Activated T-helper 17 cell treated with anti-CD3 and anti-CD28 coated beads, Interleukin-2, amount 50 U/mL, for 72 hours (primary cell): ENCODE measurements at regions not wholly inside any gene's neighbourhood (a gene's known extent, or its start where the extent isn't known, plus 50 kb on each side); places are given as distances from the start of the nearest gene placed in this dataset.
"Not testable (repeated sequence)": the region's sequence is repeated elsewhere in the genome, so short reads cannot be mapped to it uniquely, and the experiment has no call there.

Experiments used
- ATAC-seq: fragments of 150-1000 bp; cut with Tn5 transposase; replicated peaks from 2 replicates; pipeline ENCODE4 v1.10.0; 2021; ENCODE audit warnings: mild to moderate bottlenecking, moderate library complexity
- H3K27ac Mint-ChIP-seq: one replicate; pipeline ENCODE4 v1.8.0; 2022; ENCODE audit warnings: mixed read lengths
- H3K27me3 Mint-ChIP-seq: one replicate; pipeline ENCODE4 v1.8.0; 2022; ENCODE audit warnings: mixed read lengths
- H3K36me3 Mint-ChIP-seq: one replicate; pipeline ENCODE4 v1.8.0; 2022; ENCODE audit warnings: low read depth, mild to moderate bottlenecking, mixed read lengths
- H3K4me1 Mint-ChIP-seq: one replicate; pipeline ENCODE4 v1.8.0; 2022; ENCODE audit warnings: mixed read lengths
- H3K4me3 Mint-ChIP-seq: one replicate; pipeline ENCODE4 v1.8.0; 2022; ENCODE audit warnings: mild to moderate bottlenecking, mixed read lengths
- H3K9me3 Mint-ChIP-seq: one replicate; pipeline ENCODE4 v1.8.0; 2022; ENCODE audit warnings: mixed read lengths

GRCh38 chr4:107349266-107349665, 313.2 kb upstream of the DKK2 start:
- H3K27me3 Mint-ChIP-seq, result peaks cover 3% of the 10 kb centered on the region
- no peak for ATAC-seq
- H3K27ac Mint-ChIP-seq, result no peak overlapping the region
- no peaks in the 10 kb centered on the region for H3K9me3 Mint-ChIP-seq
- H3K4me1 Mint-ChIP-seq, result no peaks in the 10 kb centered on the region
- H3K36me3 Mint-ChIP-seq, result no peaks in the 10 kb centered on the region
- no peak overlapping the region for H3K4me3 Mint-ChIP-seq

GRCh38 chr4:107348188-107349050, 312.3 kb upstream of the DKK2 start:
- Mint-ChIP-seq H3K27ac (no peak overlapping the region), H3K36me3 (no peaks in the 10 kb centered on the region), H3K9me3 (no peaks in the 10 kb centered on the region), H3K4me3 (no peak overlapping the region), H3K27me3 (peaks cover 3% of the 10 kb centered on the region), H3K4me1 (no peaks in the 10 kb centered on the region)
- ATAC-seq, result no peak

- H3K27ac Mint-ChIP-seq, result no peak overlapping the region
- ATAC-seq, result no peak
- H3K4me1 Mint-ChIP-seq, result no peaks in the 10 kb centered on the region
- peaks cover 10% of the 10 kb centered on the region for H3K27me3 Mint-ChIP-seq
- H3K4me3 Mint-ChIP-seq, result no peak overlapping the region
- peaks cover 3% of the 10 kb centered on the region for H3K9me3 Mint-ChIP-seq
- H3K36me3 Mint-ChIP-seq, result no peaks in the 10 kb centered on the region
These were observed 297.4 kb upstream of the DKK2 start for GRCh38 chr4:107333518-107333917.

GRCh38 chr4:107332656-107333055, 296.5 kb upstream of the DKK2 start:
- H3K27ac Mint-ChIP-seq, H3K36me3 Mint-ChIP-seq, ATAC-seq, H3K4me3 Mint-ChIP-seq, H3K9me3 Mint-ChIP-seq, H3K4me1 Mint-ChIP-seq: not testable (repeated sequence)
- H3K27me3 Mint-ChIP-seq, result peaks cover 18% of the 10 kb centered on the region

GRCh38 chr4:107330916-107331315, 294.8 kb upstream of the DKK2 start:
- no peak overlapping the region for H3K27ac Mint-ChIP-seq
- H3K9me3 Mint-ChIP-seq, result peaks cover 7% of the 10 kb centered on the region
- no peaks in the 10 kb centered on the region for H3K36me3 Mint-ChIP-seq
- no peak for ATAC-seq
- peaks cover 18% of the 10 kb centered on the region for H3K27me3 Mint-ChIP-seq
- no peaks in the 10 kb centered on the region for H3K4me1 Mint-ChIP-seq
- no peak overlapping the region for H3K4me3 Mint-ChIP-seq

GRCh38 chr4:107319386-107319785, 283.3 kb upstream of the DKK2 start:
- no peak overlapping the region for H3K4me3 Mint-ChIP-seq
- no peaks in the 10 kb centered on the region for H3K4me1 Mint-ChIP-seq
- no peak overlapping the region for H3K27ac Mint-ChIP-seq
- H3K27me3 Mint-ChIP-seq, result peaks cover 13% of the 10 kb centered on the region
- ATAC-seq, result no peak
- no peaks in the 10 kb centered on the region for H3K9me3 Mint-ChIP-seq
- no peaks in the 10 kb centered on the region for H3K36me3 Mint-ChIP-seq

- no peak overlapping the region for H3K27ac Mint-ChIP-seq
- H3K4me3 Mint-ChIP-seq, result no peak overlapping the region
- no peaks in the 10 kb centered on the region for H3K36me3 Mint-ChIP-seq
- no peaks in the 10 kb centered on the region for H3K4me1 Mint-ChIP-seq
- peaks cover 13% of the 10 kb centered on the region for H3K27me3 Mint-ChIP-seq
- ATAC-seq, result no peak
- no peaks in the 10 kb centered on the region for H3K9me3 Mint-ChIP-seq
These were observed 282.0 kb upstream of the DKK2 start for GRCh38 chr4:107318078-107318477.

- H3K27me3 Mint-ChIP-seq, result peaks cover 13% of the 10 kb centered on the region
- H3K27ac Mint-ChIP-seq, result no peak overlapping the region
- H3K4me3 Mint-ChIP-seq, result no peak overlapping the region
- no peak for ATAC-seq
- H3K9me3 Mint-ChIP-seq, result no peaks in the 10 kb centered on the region
- no peaks in the 10 kb centered on the region for H3K36me3 Mint-ChIP-seq
- no peaks in the 10 kb centered on the region for H3K4me1 Mint-ChIP-seq
These were observed 281.5 kb upstream of the DKK2 start for GRCh38 chr4:107317611-107318010.

- no peaks in the 10 kb centered on the region for H3K9me3 Mint-ChIP-seq
- ATAC-seq, result no peak
- H3K36me3 Mint-ChIP-seq, result no peaks in the 10 kb centered on the region
- H3K27me3 Mint-ChIP-seq, result peaks cover 15% of the 10 kb centered on the region
- no peak overlapping the region for H3K27ac Mint-ChIP-seq
- no peaks in the 10 kb centered on the region for H3K4me1 Mint-ChIP-seq
- H3K4me3 Mint-ChIP-seq, result no peak overlapping the region
These were observed 279.5 kb upstream of the DKK2 start for GRCh38 chr4:107315584-107315983.

- ATAC-seq, result no peak
- H3K9me3 Mint-ChIP-seq, result no peaks in the 10 kb centered on the region
- no peak overlapping the region for H3K27ac Mint-ChIP-seq
- no peak overlapping the region for H3K4me3 Mint-ChIP-seq
- H3K27me3 Mint-ChIP-seq, result peaks cover 14% of the 10 kb centered on the region
- H3K4me1 Mint-ChIP-seq, result no peaks in the 10 kb centered on the region
- H3K36me3 Mint-ChIP-seq, result no peaks in the 10 kb centered on the region
These were observed 278.0 kb upstream of the DKK2 start for GRCh38 chr4:107314156-107314555.

- Mint-ChIP-seq H3K4me3 (no peak overlapping the region), H3K27ac (no peak overlapping the region), H3K9me3 (no peaks in the 10 kb centered on the region), H3K4me1 (no peaks in the 10 kb centered on the region), H3K36me3 (no peaks in the 10 kb centered on the region), H3K27me3 (peaks cover 12% of the 10 kb centered on the region)
- ATAC-seq, result no peak
These were observed 276.3 kb upstream of the DKK2 start for GRCh38 chr4:107312366-107312765.

GRCh38 chr4:107304699-107305286, 268.7 kb upstream of the DKK2 start:
- no peak overlapping the region for H3K4me3 Mint-ChIP-seq
- H3K27ac Mint-ChIP-seq, result no peak overlapping the region
- no peaks in the 10 kb centered on the region for H3K9me3 Mint-ChIP-seq
- ATAC-seq, result no peak
- no peaks in the 10 kb centered on the region for H3K27me3 Mint-ChIP-seq
- H3K4me1 Mint-ChIP-seq, result no peaks in the 10 kb centered on the region
- H3K36me3 Mint-ChIP-seq, result no peaks in the 10 kb centered on the region

GRCh38 chr4:107299646-107300045, 263.5 kb upstream of the DKK2 start:
- Mint-ChIP-seq H3K4me3 (no peak overlapping the region), H3K27me3 (peaks cover 10% of the 10 kb centered on the region), H3K9me3 (no peaks in the 10 kb centered on the region), H3K4me1 (no peaks in the 10 kb centered on the region), H3K27ac (no peak overlapping the region), H3K36me3 (no peaks in the 10 kb centered on the region)
- no peak for ATAC-seq

- H3K27me3 Mint-ChIP-seq, result peaks cover 29% of the 10 kb centered on the region
- no peak for ATAC-seq
- H3K9me3 Mint-ChIP-seq, result no peaks in the 10 kb centered on the region
- no peaks in the 10 kb centered on the region for H3K36me3 Mint-ChIP-seq
- H3K27ac Mint-ChIP-seq, result no peak overlapping the region
- no peak overlapping the region for H3K4me3 Mint-ChIP-seq
- no peaks in the 10 kb centered on the region for H3K4me1 Mint-ChIP-seq
These were observed 256.9 kb upstream of the DKK2 start for GRCh38 chr4:107292979-107293378.
